GM18519 (cell line): ENCODE measurements at regions not wholly inside any gene's neighbourhood (a gene's known extent, or its start where the extent isn't known, plus 50 kb on each side); places are given as distances from the start of the nearest gene placed in this dataset.

ENCODE experiments used
- ATAC-seq: cut with Tn5 transposase; IDR thresholded peaks from one replicate; pipeline ENCODE4 v1.9.1; 2021; ENCODE audit warnings: mild to moderate bottlenecking, moderate library complexity; ENCODE audit not compliant: unreplicated experiment, low FRiP score

- no peak for ATAC-seq
These were observed 1637.3 kb upstream of the PABPC4L start for GRCh38 chr4:135838889-135839288.

- no peak for ATAC-seq
These were observed 1632.9 kb upstream of the PABPC4L start for GRCh38 chr4:135834471-135834870.

- no peak for ATAC-seq
These were observed 1631.9 kb upstream of the PABPC4L start for GRCh38 chr4:135833529-135833928.

GRCh38 chr4:135824759-135825296, 1623.2 kb upstream of the PABPC4L start:
- no peak for ATAC-seq

GRCh38 chr4:135804785-135805184, 1603.2 kb upstream of the PABPC4L start:
- no peak for ATAC-seq

- ATAC-seq, result no peak
These were observed 1575.8 kb upstream of the PABPC4L start for GRCh38 chr4:135777361-135777760.

GRCh38 chr4:135775909-135776308, 1574.3 kb upstream of the PABPC4L start:
- no peak for ATAC-seq

GRCh38 chr4:135770505-135770904, 1568.9 kb upstream of the PABPC4L start:
- no peak for ATAC-seq

- no peak for ATAC-seq
These were observed 1543.3 kb upstream of the PABPC4L start for GRCh38 chr4:135744928-135745327.

- no peak for ATAC-seq
These were observed 1540.0 kb upstream of the PABPC4L start for GRCh38 chr4:135741583-135741982.

- ATAC-seq, result no peak
These were observed 1537.8 kb upstream of the PABPC4L start for GRCh38 chr4:135739354-135739753.

- no peak for ATAC-seq
These were observed 1533.9 kb upstream of the PABPC4L start for GRCh38 chr4:135735512-135735911.

- no peak for ATAC-seq
These were observed 1530.9 kb upstream of the PABPC4L start for GRCh38 chr4:135732448-135732847.

- ATAC-seq, result no peak
These were observed 1530.1 kb upstream of the PABPC4L start for GRCh38 chr4:135731682-135732081.

- no peak for ATAC-seq
These were observed 1522.8 kb upstream of the PABPC4L start for GRCh38 chr4:135724421-135724820.

- ATAC-seq, result no peak
These were observed 1516.4 kb upstream of the PABPC4L start for GRCh38 chr4:135718019-135718418.

GRCh38 chr4:135705343-135705742, 1503.8 kb upstream of the PABPC4L start:
- ATAC-seq, result no peak

GRCh38 chr4:135694066-135694465, 1492.5 kb upstream of the PABPC4L start:
- no peak for ATAC-seq

- ATAC-seq, result no peak
These were observed 1482.4 kb upstream of the PABPC4L start for GRCh38 chr4:135684001-135684400.

- no peak for ATAC-seq
These were observed 1470.6 kb upstream of the PABPC4L start for GRCh38 chr4:135672202-135672601.

- ATAC-seq, result no peak
These were observed 1469.0 kb upstream of the PABPC4L start for GRCh38 chr4:135670548-135670947.
